WTC11 (cell line): ENCODE measurements at regions not wholly inside any gene's neighbourhood (a gene's known extent, or its start where the extent isn't known, plus 50 kb on each side); places are given as distances from the start of the nearest gene placed in this dataset.

Experiments used
- ATAC-seq: fragments of 200-7000 bp; cut with Tn5 transposase; 2 replicates; pipeline ENCODE4 v1.10.0; 2021; ENCODE audit warnings: mild to moderate bottlenecking, moderate library complexity
- CTCF ChIA-PET: fragments of 300-600 bp; sonication (Branson Sonifier 250); formaldehyde crosslinking; loops from one replicate; lab custom pipeline; 2021; ENCODE audit warnings: antibody characterized with exemption; lab: Charles Lee
- POLR2A ChIA-PET: fragments of 350-600 bp; sonication (Branson Sonifier 250); formaldehyde crosslinking; loops from one replicate; lab custom pipeline; 2021; ENCODE audit warnings: antibody characterized with exemption; lab: Charles Lee
- DNase-seq: peaks from one replicate; pipeline ENCODE4 v3.0.0; 2021; ENCODE audit warnings: low spot score
- H3K27ac Mint-ChIP-seq: 2 replicates; pipeline ENCODE4 v1.8.0; 2021; ENCODE audit warnings: mixed read lengths
- H3K27me3 Mint-ChIP-seq: 2 replicates; pipeline ENCODE4 v1.8.0; 2021; ENCODE audit warnings: low read depth, mild to moderate bottlenecking, moderate library complexity, mixed read lengths
- H3K36me3 Mint-ChIP-seq: 2 replicates; pipeline ENCODE4 v1.8.0; 2021; ENCODE audit warnings: mixed read lengths
- H3K4me1 Mint-ChIP-seq: 2 replicates; pipeline ENCODE4 v1.8.0; 2022; ENCODE audit warnings: mixed read lengths
- H3K4me3 Mint-ChIP-seq: 2 replicates; pipeline ENCODE4 v1.8.0; 2021; ENCODE audit warnings: mild to moderate bottlenecking, moderate library complexity, mixed read lengths
- H3K9me3 Mint-ChIP-seq: 2 replicates; pipeline ENCODE4 v1.8.0; 2021; ENCODE audit warnings: mixed read lengths
- ARID4B ChIP-seq: sonication (generic); formaldehyde crosslinking; IDR thresholded peaks from 2 replicates; pipeline ENCODE4 v1.8.0; 2023; ENCODE audit warnings: missing genetic modification reagents, mild to moderate bottlenecking, borderline replicate concordance
- ATF3 ChIP-seq: sonication (generic); formaldehyde crosslinking; conservative IDR thresholded peaks from 2 replicates; pipeline ENCODE4 v1.8.1; 2022; ENCODE audit warnings: mild to moderate bottlenecking, missing genetic modification reagents
- CBFB ChIP-seq: sonication (generic); formaldehyde crosslinking; IDR thresholded peaks from 2 replicates; pipeline ENCODE4 v1.8.1; 2022; ENCODE audit warnings: mild to moderate bottlenecking, low read depth, missing genetic modification reagents
- CREB1 ChIP-seq: sonication (generic); formaldehyde crosslinking; IDR thresholded peaks from 2 replicates; pipeline ENCODE4 v1.8.0; 2023; ENCODE audit warnings: mild to moderate bottlenecking, missing genetic modification reagents
- CREM ChIP-seq: sonication (generic); formaldehyde crosslinking; IDR thresholded peaks from 2 replicates; pipeline ENCODE4 v1.8.1; 2022; ENCODE audit warnings: mild to moderate bottlenecking, missing genetic modification reagents, moderate library complexity
- ETV6 ChIP-seq: sonication (generic); formaldehyde crosslinking; IDR thresholded peaks from 2 replicates; pipeline ENCODE4 v1.8.1; 2022; ENCODE audit warnings: mild to moderate bottlenecking, missing genetic modification reagents
- HMGA2 ChIP-seq: fragments of 250-450 bp; sonication (Bioruptor Pico); IDR thresholded peaks from 2 replicates; pipeline ENCODE4 v1.4.0; 2021; ENCODE audit warnings: mild to moderate bottlenecking, moderate library complexity
- MYBL2 ChIP-seq: sonication (generic); formaldehyde crosslinking; IDR thresholded peaks from 2 replicates; pipeline ENCODE4 v1.8.1; 2023; ENCODE audit warnings: mild to moderate bottlenecking, moderate library complexity, missing genetic modification reagents
- NR3C1 ChIP-seq: sonication (generic); formaldehyde crosslinking; conservative IDR thresholded peaks from 2 replicates; pipeline ENCODE4 v1.8.1; 2023; ENCODE audit warnings: low read depth, mild to moderate bottlenecking, missing genetic modification reagents
- PRDM15 ChIP-seq: sonication (generic); formaldehyde crosslinking; IDR thresholded peaks from 2 replicates; pipeline ENCODE4 v1.8.0; 2022; ENCODE audit warnings: missing genetic modification reagents
- PRRX2 ChIP-seq: fragments of 250-450 bp; sonication (Bioruptor Pico); IDR thresholded peaks from 2 replicates; pipeline ENCODE4 v1.8.0; 2021; ENCODE audit warnings: mild to moderate bottlenecking
- RELA ChIP-seq: sonication (generic); formaldehyde crosslinking; IDR thresholded peaks from 2 replicates; pipeline ENCODE4 v1.8.1; 2022; ENCODE audit warnings: missing genetic modification reagents, mild to moderate bottlenecking, borderline replicate concordance
- TEAD1 ChIP-seq: sonication (generic); formaldehyde crosslinking; IDR thresholded peaks from 2 replicates; pipeline ENCODE4 v1.8.0; 2022; ENCODE audit warnings: mild to moderate bottlenecking, missing genetic modification reagents
- ZMAT4 ChIP-seq: fragments of 250-450 bp; sonication (Bioruptor Pico); IDR thresholded peaks from 2 replicates; pipeline ENCODE4 v1.9.0; 2021; ENCODE audit warnings: mild to moderate bottlenecking
- ZNF121 ChIP-seq: sonication (generic); formaldehyde crosslinking; IDR thresholded peaks from 2 replicates; pipeline ENCODE4 v1.8.0; 2023; ENCODE audit warnings: missing genetic modification reagents
- ZNF281 ChIP-seq: sonication (generic); formaldehyde crosslinking; IDR thresholded peaks from 2 replicates; pipeline ENCODE4 v1.8.0; 2023; ENCODE audit warnings: mild to moderate bottlenecking, missing genetic modification reagents
- ZNF317 ChIP-seq: sonication (generic); formaldehyde crosslinking; IDR thresholded peaks from 2 replicates; pipeline ENCODE4 v1.8.1; 2023; ENCODE audit warnings: low read depth, mild to moderate bottlenecking, moderate library complexity, missing genetic modification reagents, borderline replicate concordance
- TF ChIP-seq, protein P1 (sequence below): sonication (generic); formaldehyde crosslinking; IDR thresholded peaks from 2 replicates; pipeline ENCODE4 v1.8.0; 2023; ENCODE audit warnings: missing genetic modification reagents

DNA sequence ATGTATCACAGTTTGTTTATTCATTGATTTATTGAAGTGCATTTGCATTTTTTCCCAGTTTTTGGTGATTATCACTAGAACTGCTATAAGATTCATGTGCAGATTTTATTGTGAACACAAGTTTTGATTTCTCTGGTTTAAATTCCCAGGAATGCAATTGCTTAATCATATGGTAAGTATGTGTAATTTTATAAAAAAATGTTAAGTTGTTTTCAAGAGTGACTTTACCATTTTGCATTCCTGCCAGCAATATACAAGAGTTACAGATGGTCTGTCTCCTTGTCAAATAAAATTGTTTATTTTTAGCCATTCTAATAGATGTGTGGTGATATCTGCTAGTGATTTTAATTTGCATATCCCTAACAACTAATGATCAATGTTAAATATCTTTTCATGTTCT, 127.3 kb upstream of the APP start:
- Mint-ChIP-seq H3K27ac (no peak overlapping the region), H3K36me3 (peaks cover 18% of the 10 kb centered on the region), H3K9me3 (peaks cover 42% of the 10 kb centered on the region), H3K27me3 (no peaks in the 10 kb centered on the region), H3K4me3 (no peak overlapping the region), H3K4me1 (peaks cover 8% of the 10 kb centered on the region; the same call in 1 of the 2 replicates)
- ChIA-PET CTCF (no interaction called here), POLR2A (no interaction called here)
- no peak for ATAC-seq
- no peak for TF ChIP-seq CREM
- TF ChIP-seq TEAD1 (CRISPR knock-in tag), result no peak
- TF ChIP-seq PRRX2 (CRISPR knock-in tag), result no peak
- no peak for TF ChIP-seq ZNF317 (CRISPR knock-in tag)
- TF ChIP-seq ARID4B (CRISPR knock-in tag), result no peak
- no peak for TF ChIP-seq ZNF281 (CRISPR knock-in tag)
- TF ChIP-seq HMGA2 (CRISPR knock-in tag), result no peak
- no peak for TF ChIP-seq ZNF121 (CRISPR knock-in tag)
- TF ChIP-seq MYBL2 (CRISPR knock-in tag), result no peak
- no peak for TF ChIP-seq ZMAT4 (CRISPR knock-in tag)
- no peak for TF ChIP-seq CREB1 (CRISPR knock-in tag)
- no peak for TF ChIP-seq ATF3
- no peak for TF ChIP-seq CBFB
- TF ChIP-seq NR3C1, result no peak
- TF ChIP-seq, protein P1, sequence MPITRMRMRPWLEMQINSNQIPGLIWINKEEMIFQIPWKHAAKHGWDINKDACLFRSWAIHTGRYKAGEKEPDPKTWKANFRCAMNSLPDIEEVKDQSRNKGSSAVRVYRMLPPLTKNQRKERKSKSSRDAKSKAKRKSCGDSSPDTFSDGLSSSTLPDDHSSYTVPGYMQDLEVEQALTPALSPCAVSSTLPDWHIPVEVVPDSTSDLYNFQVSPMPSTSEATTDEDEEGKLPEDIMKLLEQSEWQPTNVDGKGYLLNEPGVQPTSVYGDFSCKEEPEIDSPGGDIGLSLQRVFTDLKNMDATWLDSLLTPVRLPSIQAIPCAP (CRISPR knock-in tag), result no peak
- no peak for TF ChIP-seq RELA (CRISPR knock-in tag)
- TF ChIP-seq ETV6 (CRISPR knock-in tag), result no peak
- DNase-seq, result no peak

GRCh38 chr21:26293141-26293946, 122.8 kb upstream of the APP start:
- no peaks in the 10 kb centered on the region for H3K4me1 Mint-ChIP-seq
- POLR2A ChIA-PET, result no interaction called here
- H3K4me3 Mint-ChIP-seq, result no peak overlapping the region
- peaks cover 50% of the 10 kb centered on the region for H3K9me3 Mint-ChIP-seq
- peaks cover 19% of the 10 kb centered on the region for H3K36me3 Mint-ChIP-seq
- no peaks in the 10 kb centered on the region; the same call in 1 of the 2 replicates for H3K27me3 Mint-ChIP-seq
- no peak overlapping the region for H3K27ac Mint-ChIP-seq
- ATAC-seq, result no peak
- CTCF ChIA-PET, result no interaction called here
- DNase-seq, result no peak
- no peak for TF ChIP-seq PRDM15 (CRISPR knock-in tag)
- TF ChIP-seq ARID4B (CRISPR knock-in tag), result no peak
